OCI-LY3 (cell line): ENCODE measurements at regions not wholly inside any gene's neighbourhood (a gene's known extent, or its start where the extent isn't known, plus 50 kb on each side); places are given as distances from the start of the nearest gene placed in this dataset.

Source experiments
- H2AFZ ChIP-seq: fragments of 200-600, 300-600 bp; shearing (Covaris generic); 2 replicates; pipeline ENCODE4 v1.6.0; 2014; ENCODE audit warnings: antibody characterized with exemption, low read depth, low read length
- H3K27ac ChIP-seq: fragments of 200-600, 300-600 bp; sonication (generic); 2 replicates; pipeline ENCODE4 v1.5.1; 2014; ENCODE audit warnings: mild to moderate bottlenecking, low read length, moderate library complexity, mixed read lengths
- H3K27me3 ChIP-seq: fragments of 200-600, 300-600 bp; sonication (generic); 2 replicates; pipeline ENCODE4 v1.6.1; 2014; ENCODE audit warnings: low read depth, low read length, mixed read lengths
- H3K36me3 ChIP-seq: fragments of 200-600, 300-600 bp; sonication (generic); replicated peaks from 2 replicates; pipeline ENCODE3; 2014; ENCODE audit warnings: low read depth, low read length, mixed read lengths
- H3K4me1 ChIP-seq: fragments of 300-600, 200-600 bp; sonication (generic); 2 replicates; pipeline ENCODE4 v1.6.1; 2014; ENCODE audit warnings: low read length, mixed read lengths
- H3K4me2 ChIP-seq: fragments of 200-600, 300-600 bp; sonication (generic); 2 replicates; pipeline ENCODE4 v1.6.1; 2014; ENCODE audit warnings: low read length, mixed read lengths
- H3K4me3 ChIP-seq: fragments of 300-600, 200-600 bp; sonication (generic); 2 replicates; pipeline ENCODE4 v1.5.1; 2014; ENCODE audit warnings: antibody characterized with exemption, mild to moderate bottlenecking, low read length, moderate library complexity
- H3K79me2 ChIP-seq: fragments of 300-600, 200-600 bp; shearing (Covaris generic); 2 replicates; pipeline ENCODE4 v1.6.1; 2014; ENCODE audit warnings: mild to moderate bottlenecking, low read length, mixed read lengths
- H3K9ac ChIP-seq: fragments of 300-600, 200-600 bp; shearing (Covaris generic); 2 replicates; pipeline ENCODE4 v1.6.0; 2014; ENCODE audit warnings: mild to moderate bottlenecking, low read length, moderate library complexity
- H3K9me3 ChIP-seq: fragments of 200-600, 300-600 bp; shearing (Covaris generic); 2 replicates; pipeline ENCODE4 v1.6.1; 2014; ENCODE audit warnings: low read length, mixed read lengths; ENCODE audit not compliant: insufficient read depth
- H4K20me1 ChIP-seq: fragments of 200-600, 300-600 bp; sonication (generic); 2 replicates; pipeline ENCODE4 v1.6.1; 2016; ENCODE audit warnings: low read length, mixed read lengths; ENCODE audit not compliant: insufficient read depth
- EZH2phosphoT487 ChIP-seq: fragments of 200-600 bp; shearing (Covaris generic); IDR thresholded peaks from 2 replicates; pipeline ENCODE4 v1.6.1; 2018; ENCODE audit warnings: antibody characterized with exemption, mixed run types, low read depth
- TF ChIP-seq, protein P1 (sequence below): fragments of 200-600, 300-600 bp; sonication (generic); IDR thresholded peaks from 2 replicates; pipeline ENCODE4 v1.5.1; 2014; ENCODE audit warnings: antibody characterized with exemption, low read length, low read depth

DNA sequence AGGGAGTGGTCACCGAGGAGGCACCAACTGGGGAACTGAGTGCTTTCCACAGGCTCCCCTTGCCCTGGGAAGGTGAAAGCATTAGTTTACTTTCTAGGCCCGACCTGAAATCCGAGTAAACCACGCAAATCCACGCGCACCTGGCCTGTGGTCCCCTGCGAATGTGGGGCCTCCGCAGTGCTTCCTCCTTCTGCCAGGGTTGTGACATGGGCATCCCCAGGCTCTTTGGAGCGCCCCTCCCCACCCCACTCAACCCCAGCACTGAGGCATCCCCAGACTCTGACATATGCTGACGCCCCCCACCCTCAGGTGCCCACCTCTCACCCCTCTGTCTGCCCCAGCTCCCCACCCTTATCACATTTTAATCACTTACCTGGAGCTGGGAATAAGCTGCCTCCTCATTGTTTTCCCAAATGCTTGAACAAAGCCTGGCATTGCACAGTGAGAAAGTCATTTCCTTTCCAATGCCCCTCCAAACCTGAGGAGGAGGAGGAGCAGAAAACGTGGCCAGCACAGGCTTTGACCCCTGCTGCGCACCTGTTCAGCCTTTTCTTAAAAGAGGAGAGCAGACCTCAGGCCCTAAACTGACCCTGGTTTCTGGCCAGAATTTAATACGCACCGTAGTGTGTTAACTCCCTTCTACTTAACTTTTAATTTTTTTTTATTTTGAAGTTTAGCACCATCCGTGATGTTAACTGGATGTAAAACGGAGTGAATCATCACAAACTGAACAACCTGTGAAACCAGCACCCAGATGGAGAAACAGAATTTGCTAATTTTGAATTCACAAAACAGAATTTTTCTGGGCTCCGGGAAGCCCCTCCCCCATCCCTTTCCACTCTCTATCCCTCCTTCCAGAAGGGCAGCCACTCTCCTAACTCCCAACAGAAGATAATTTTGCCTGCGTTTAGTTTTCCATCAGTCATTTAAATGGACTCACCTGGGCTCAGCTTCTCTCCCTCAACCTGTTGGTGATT lies 129.4 kb downstream of the WDR11 start:
- no peak overlapping the region for H2AFZ ChIP-seq
- H3K4me1 ChIP-seq, result peaks cover 6% of the 10 kb centered on the region; the same call in 1 of the 2 replicates
- no peak overlapping the region for H3K4me3 ChIP-seq
- no peak overlapping the region for H3K27ac ChIP-seq
- no peaks in the 10 kb centered on the region for H3K9me3 ChIP-seq
- no peak overlapping the region for H3K4me2 ChIP-seq
- H3K36me3 ChIP-seq, result no peaks in the 10 kb centered on the region
- no peaks in the 10 kb centered on the region for H4K20me1 ChIP-seq
- no peak for TF ChIP-seq EZH2phosphoT487
- TF ChIP-seq, protein P1, sequence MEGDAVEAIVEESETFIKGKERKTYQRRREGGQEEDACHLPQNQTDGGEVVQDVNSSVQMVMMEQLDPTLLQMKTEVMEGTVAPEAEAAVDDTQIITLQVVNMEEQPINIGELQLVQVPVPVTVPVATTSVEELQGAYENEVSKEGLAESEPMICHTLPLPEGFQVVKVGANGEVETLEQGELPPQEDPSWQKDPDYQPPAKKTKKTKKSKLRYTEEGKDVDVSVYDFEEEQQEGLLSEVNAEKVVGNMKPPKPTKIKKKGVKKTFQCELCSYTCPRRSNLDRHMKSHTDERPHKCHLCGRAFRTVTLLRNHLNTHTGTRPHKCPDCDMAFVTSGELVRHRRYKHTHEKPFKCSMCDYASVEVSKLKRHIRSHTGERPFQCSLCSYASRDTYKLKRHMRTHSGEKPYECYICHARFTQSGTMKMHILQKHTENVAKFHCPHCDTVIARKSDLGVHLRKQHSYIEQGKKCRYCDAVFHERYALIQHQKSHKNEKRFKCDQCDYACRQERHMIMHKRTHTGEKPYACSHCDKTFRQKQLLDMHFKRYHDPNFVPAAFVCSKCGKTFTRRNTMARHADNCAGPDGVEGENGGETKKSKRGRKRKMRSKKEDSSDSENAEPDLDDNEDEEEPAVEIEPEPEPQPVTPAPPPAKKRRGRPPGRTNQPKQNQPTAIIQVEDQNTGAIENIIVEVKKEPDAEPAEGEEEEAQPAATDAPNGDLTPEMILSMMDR, result no peak
- H3K79me2 ChIP-seq, result no peaks in the 10 kb centered on the region
- peaks cover 15% of the 10 kb centered on the region for H3K27me3 ChIP-seq
- H3K9ac ChIP-seq, result no peak overlapping the region

DNA sequence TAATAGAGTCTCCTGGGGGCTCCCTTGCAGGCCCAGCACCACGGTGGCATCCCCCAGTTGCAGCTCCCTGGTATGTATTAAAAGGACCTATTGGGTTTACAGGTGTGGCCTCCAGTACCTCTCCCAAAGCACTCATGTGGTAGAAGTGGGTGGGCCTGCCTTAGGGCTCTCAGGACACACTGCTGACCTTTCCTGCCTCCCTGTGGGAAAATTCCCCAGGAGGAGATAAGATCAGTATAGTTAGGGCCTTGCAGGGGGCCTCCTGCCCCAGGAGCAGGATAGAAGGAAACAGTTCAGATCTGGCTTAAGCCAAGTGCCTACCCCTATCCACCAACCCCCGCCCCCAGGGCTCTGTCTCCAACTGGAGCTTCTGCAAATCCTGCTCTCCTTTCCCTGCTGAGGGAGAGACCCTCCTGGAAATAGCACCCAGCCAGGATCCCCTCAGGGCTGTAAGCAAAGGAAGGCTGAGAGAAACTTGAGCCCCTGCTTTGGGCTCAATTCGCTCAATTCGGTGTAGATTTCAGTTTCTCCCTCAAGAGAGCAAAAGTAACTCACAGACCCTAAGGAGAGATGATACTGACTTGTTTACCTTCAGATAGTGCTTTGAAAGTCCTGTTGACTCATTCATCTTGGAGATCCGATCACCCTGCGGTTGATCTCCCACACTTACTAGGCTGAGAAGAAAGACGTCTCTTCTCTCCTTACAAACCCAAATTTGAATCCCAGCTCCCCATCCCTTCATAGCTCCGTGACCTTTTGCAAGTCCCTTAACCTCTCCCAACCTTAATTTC lies 130.6 kb downstream of the WDR11 start:
- no peak overlapping the region for H3K4me2 ChIP-seq
- no peak overlapping the region for H3K27ac ChIP-seq
- H2AFZ ChIP-seq, result no peak overlapping the region
- H3K36me3 ChIP-seq, result no peaks in the 10 kb centered on the region
- H4K20me1 ChIP-seq, result no peaks in the 10 kb centered on the region
- H3K9ac ChIP-seq, result no peak overlapping the region
- H3K4me3 ChIP-seq, result no peak overlapping the region
- H3K79me2 ChIP-seq, result no peaks in the 10 kb centered on the region
- no peaks in the 10 kb centered on the region for H3K4me1 ChIP-seq
- TF ChIP-seq, protein P1, result no peak
- TF ChIP-seq EZH2phosphoT487, result no peak
- H3K27me3 ChIP-seq, result peaks cover 6% of the 10 kb centered on the region; the same call in 1 of the 2 replicates
- H3K9me3 ChIP-seq, result no peaks in the 10 kb centered on the region

DNA sequence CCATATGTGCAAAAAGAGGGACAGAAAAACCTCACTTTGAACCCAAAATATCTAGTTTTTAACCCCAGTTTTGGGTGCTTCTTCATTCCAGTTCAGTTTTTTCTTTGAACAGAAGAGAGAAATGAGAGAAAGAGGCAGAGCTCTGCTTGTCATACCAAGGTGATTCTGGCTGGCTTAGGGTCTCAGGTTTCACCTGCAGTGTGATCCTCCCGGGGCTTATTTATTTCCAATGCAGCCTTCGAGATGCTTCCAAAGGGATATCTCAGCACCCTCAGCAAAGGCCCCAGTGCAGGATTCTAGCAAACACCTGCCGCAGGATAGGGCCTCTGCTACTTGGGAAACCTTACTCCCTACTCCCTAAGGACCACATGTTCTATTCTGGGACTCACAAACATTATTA lies 131.3 kb downstream of the WDR11 start:
- Histone ChIP-seq H2AFZ (no peak overlapping the region), H3K79me2 (no peaks in the 10 kb centered on the region), H3K4me1 (no peaks in the 10 kb centered on the region), H3K9me3 (no peaks in the 10 kb centered on the region), H3K36me3 (no peaks in the 10 kb centered on the region), H3K4me2 (no peak overlapping the region), H3K4me3 (no peak overlapping the region), H3K27me3 (0 out of 2 replicates have a peak, but pooled peaks cover 5% of the 10 kb centered on the region), H3K9ac (no peak overlapping the region), H4K20me1 (no peaks in the 10 kb centered on the region), H3K27ac (no peak overlapping the region)
- TF ChIP-seq, protein P1, result no peak
- no peak for TF ChIP-seq EZH2phosphoT487

DNA sequence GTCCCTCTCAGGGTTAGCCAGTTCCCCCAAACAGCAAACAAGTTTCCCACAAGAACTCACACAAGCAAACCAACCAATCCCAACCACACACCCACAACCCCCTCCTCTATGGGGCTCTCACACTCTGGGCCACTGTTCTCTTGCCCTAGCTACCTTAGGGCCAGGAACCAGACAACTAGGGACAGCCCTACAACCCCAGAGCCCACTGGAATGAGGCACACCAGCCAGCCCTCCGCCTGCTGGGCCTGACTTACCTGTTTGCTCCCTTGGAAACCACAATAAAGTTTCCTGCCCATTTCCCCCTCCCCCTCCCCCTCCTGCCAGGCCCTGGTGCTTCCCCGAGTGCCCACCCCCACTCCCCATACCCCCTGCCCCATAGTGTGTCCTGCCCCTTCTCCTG lies 132.6 kb downstream of the WDR11 start:
- no peak overlapping the region for H3K4me2 ChIP-seq
- H3K4me3 ChIP-seq, result no peak overlapping the region
- H4K20me1 ChIP-seq, result no peaks in the 10 kb centered on the region
- 0 out of 2 replicates have a peak, but pooled peaks cover 5% of the 10 kb centered on the region for H3K27me3 ChIP-seq
- H3K9me3 ChIP-seq, result no peaks in the 10 kb centered on the region
- H3K27ac ChIP-seq, result no peak overlapping the region
- TF ChIP-seq, protein P1, result no peak
- TF ChIP-seq EZH2phosphoT487, result no peak
- no peaks in the 10 kb centered on the region for H3K36me3 ChIP-seq
- H2AFZ ChIP-seq, result no peak overlapping the region
- no peaks in the 10 kb centered on the region for H3K79me2 ChIP-seq
- no peak overlapping the region for H3K9ac ChIP-seq
- no peaks in the 10 kb centered on the region for H3K4me1 ChIP-seq
